ENCODE measurements at regions not wholly inside any gene's neighbourhood (a gene's known extent, or its start where the extent isn't known, plus 50 kb on each side); places are given as distances from the start of the nearest gene placed in this dataset.

- DNase-seq (ENCODE audit: low spot score), result no peak
- no peak for TF ChIP-seq CTCF (conservative IDR thresholded peaks at IDR 0.05; ENCODE audit: low read depth)
- POLR2A ChIA-PET (ENCODE audit: low non-redundant PET), result no interaction called here
- H3K27ac ChIP-seq, result no peak overlapping the region
- CTCF ChIA-PET, result no interaction called here
Observed at GRCh38 chr2:234429265-234429664, 67.6 kb downstream of the ARL4C start.

GRCh38 chr2:234427081-234428061, 69.5 kb downstream of the ARL4C start:
- peak overlapping the region; percentile 14; the same call in 1 of the 2 replicates for H3K27ac ChIP-seq
- TF ChIP-seq CTCF (conservative IDR thresholded peaks at IDR 0.05; ENCODE audit: low read depth), result no peak
- no peak for DNase-seq (ENCODE audit: low spot score)
- ChIA-PET CTCF (interaction anchor here (0.5 kb wide), 1 partner anchor 140 kb away, joined by 3 read pairs; no protein-coding TSS in a partner anchor), POLR2A (ENCODE audit: low non-redundant PET) (no interaction called here)

- ChIA-PET CTCF (interaction anchor here (0.8 kb wide), 1 partner anchor 69 kb away, joined by 3 read pairs; no protein-coding TSS in a partner anchor), POLR2A (ENCODE audit: low non-redundant PET) (no interaction called here)
- TF ChIP-seq CTCF (conservative IDR thresholded peaks at IDR 0.05; ENCODE audit: low read depth), result no peak
- DNase-seq (ENCODE audit: low spot score), result no peak
- H3K27ac ChIP-seq, result no peak overlapping the region
Observed at GRCh38 chr2:234426616-234427015, 70.3 kb downstream of the ARL4C start.

- POLR2A ChIA-PET (ENCODE audit: low non-redundant PET), result no interaction called here
- peak overlapping the region; percentile 26; the same call in 1 of the 2 replicates for H3K27ac ChIP-seq
Observed at GRCh38 chr2:234425639-234426603, 71.0 kb downstream of the ARL4C start.

GRCh38 chr2:234423884-234424283, 73.0 kb downstream of the ARL4C start:
- no peak for DNase-seq (ENCODE audit: low spot score)
- ChIA-PET CTCF (interaction anchor here (0.6 kb wide), 1 partner anchor 72 kb away, joined by 6 read pairs; no protein-coding TSS in a partner anchor), POLR2A (ENCODE audit: low non-redundant PET) (no interaction called here)
- no peak overlapping the region for H3K27ac ChIP-seq
- TF ChIP-seq CTCF (conservative IDR thresholded peaks at IDR 0.05; ENCODE audit: low read depth), result no peak

More at GRCh38 chr2:234425639-234426603, 71.0 kb downstream of the ARL4C start:
- CTCF ChIA-PET, result interaction anchor here (0.6 to 0.8 kb wide), 3 partner anchors 70 to 376 kb away, joined by 3 read pairs; no protein-coding TSS in a partner anchor
- TF ChIP-seq CTCF (conservative IDR thresholded peaks at IDR 0.05; ENCODE audit: low read depth), result no peak
- DNase-seq (ENCODE audit: low spot score), result no peak

- no peak for DNase-seq (ENCODE audit: low spot score)
- ChIA-PET CTCF (no interaction called here), POLR2A (ENCODE audit: low non-redundant PET) (no interaction called here)
- no peak for TF ChIP-seq CTCF (conservative IDR thresholded peaks at IDR 0.05; ENCODE audit: low read depth)
- peak overlapping the region; percentile 66 for H3K27ac ChIP-seq
Observed at GRCh38 chr2:234422981-234423431, 73.9 kb downstream of the ARL4C start.
